Mononuclear cell (primary cell): ENCODE measurements at regions not wholly inside any gene's neighbourhood (a gene's known extent, or its start where the extent isn't known, plus 50 kb on each side); places are given as distances from the start of the nearest gene placed in this dataset.

Experiments
- H3K27me3 ChIP-seq: 2 replicates; pipeline ENCODE4 v1.6.0; 2011; ENCODE audit warnings: low read length, control low read depth; ENCODE audit not compliant: insufficient read depth
- H3K4me1 ChIP-seq: 2 replicates; pipeline ENCODE4 v1.5.1; 2011; ENCODE audit warnings: mild to moderate bottlenecking, low read length, control low read depth; ENCODE audit not compliant: insufficient read depth
- H3K4me3 ChIP-seq: 2 replicates; pipeline ENCODE4 v1.5.1; 2011; ENCODE audit warnings: mild to moderate bottlenecking, low read length, moderate library complexity
- H3K9me3 ChIP-seq: 2 replicates; pipeline ENCODE4 v1.5.1; 2011; ENCODE audit warnings: low read depth, mild to moderate bottlenecking, control low read depth, low read length

- Histone ChIP-seq H3K9me3 (no peaks in the 10 kb centered on the region), H3K4me3 (no peak overlapping the region), H3K4me1 (no peaks in the 10 kb centered on the region), H3K27me3 (no peaks in the 10 kb centered on the region)
Measured at GRCh38 chr2:42929546-42930024, 137.2 kb upstream of the HAAO start.

- Histone ChIP-seq H3K9me3 (no peaks in the 10 kb centered on the region), H3K4me1 (no peaks in the 10 kb centered on the region), H3K4me3 (no peak overlapping the region), H3K27me3 (no peaks in the 10 kb centered on the region)
Measured at GRCh38 chr2:42928692-42929545, 136.5 kb upstream of the HAAO start.

- Histone ChIP-seq H3K4me1 (no peaks in the 10 kb centered on the region), H3K4me3 (no peak overlapping the region), H3K27me3 (no peaks in the 10 kb centered on the region), H3K9me3 (no peaks in the 10 kb centered on the region)
Measured at GRCh38 chr2:42928161-42928691, 135.8 kb upstream of the HAAO start.

GRCh38 chr2:42927334-42928160 is 135.2 kb upstream of the HAAO start:
- H3K9me3 ChIP-seq, result no peaks in the 10 kb centered on the region
- H3K4me1 ChIP-seq, result no peaks in the 10 kb centered on the region
- no peak overlapping the region for H3K4me3 ChIP-seq
- no peaks in the 10 kb centered on the region for H3K27me3 ChIP-seq

GRCh38 chr2:42926434-42927333 is 134.3 kb upstream of the HAAO start:
- H3K9me3 ChIP-seq, result no peaks in the 10 kb centered on the region
- no peaks in the 10 kb centered on the region for H3K27me3 ChIP-seq
- H3K4me3 ChIP-seq, result no peak overlapping the region
- no peaks in the 10 kb centered on the region for H3K4me1 ChIP-seq

- Histone ChIP-seq H3K27me3 (no peaks in the 10 kb centered on the region), H3K4me3 (no peak overlapping the region), H3K9me3 (no peaks in the 10 kb centered on the region), H3K4me1 (no peaks in the 10 kb centered on the region)
Measured at GRCh38 chr2:42925742-42926433, 133.5 kb upstream of the HAAO start.

GRCh38 chr2:42924418-42924886 is 132.1 kb upstream of the HAAO start:
- no peak overlapping the region for H3K4me3 ChIP-seq
- H3K9me3 ChIP-seq, result no peaks in the 10 kb centered on the region
- H3K27me3 ChIP-seq, result no peaks in the 10 kb centered on the region
- H3K4me1 ChIP-seq, result no peaks in the 10 kb centered on the region

- Histone ChIP-seq H3K4me3 (no peak overlapping the region), H3K4me1 (no peaks in the 10 kb centered on the region)
Measured at GRCh38 chr2:42923580-42924417, 131.4 kb upstream of the HAAO start.

GRCh38 chr2:42922790-42923579 is 130.6 kb upstream of the HAAO start:
- H3K4me1 ChIP-seq, result no peaks in the 10 kb centered on the region
- no peak overlapping the region for H3K4me3 ChIP-seq
- H3K9me3 ChIP-seq, result no peaks in the 10 kb centered on the region
- no peaks in the 10 kb centered on the region for H3K27me3 ChIP-seq

More at GRCh38 chr2:42923580-42924417, 131.4 kb upstream of the HAAO start:
- H3K27me3 ChIP-seq, result no peaks in the 10 kb centered on the region
- no peaks in the 10 kb centered on the region for H3K9me3 ChIP-seq

- Histone ChIP-seq H3K9me3 (no peaks in the 10 kb centered on the region), H3K4me1 (no peaks in the 10 kb centered on the region), H3K27me3 (no peaks in the 10 kb centered on the region), H3K4me3 (no peak overlapping the region)
Measured at GRCh38 chr2:42922293-42922692, 129.9 kb upstream of the HAAO start.

- no peaks in the 10 kb centered on the region for H3K27me3 ChIP-seq
- H3K4me1 ChIP-seq, result no peaks in the 10 kb centered on the region
- H3K4me3 ChIP-seq, result no peak overlapping the region
- H3K9me3 ChIP-seq, result no peaks in the 10 kb centered on the region
Measured at GRCh38 chr2:42921721-42922120, 129.3 kb upstream of the HAAO start.

- Histone ChIP-seq H3K4me1 (no peaks in the 10 kb centered on the region), H3K27me3 (no peaks in the 10 kb centered on the region), H3K4me3 (no peak overlapping the region)
Measured at GRCh38 chr2:42921147-42921520, 128.8 kb upstream of the HAAO start.

More at GRCh38 chr2:42921147-42921520, 128.8 kb upstream of the HAAO start:
- no peaks in the 10 kb centered on the region for H3K9me3 ChIP-seq
